SK-N-SH (cell line): ENCODE measurements at regions not wholly inside any gene's neighbourhood (a gene's known extent, or its start where the extent isn't known, plus 50 kb on each side); places are given as distances from the start of the nearest gene placed in this dataset.

Experiments used
- CTCF ChIA-PET: fragments of 300-600, 350-600 bp; formaldehyde crosslinking; extraction: SDS; loops from one replicate; lab custom pipeline; 2021; lab: Yijun Ruan, JAX
- POLR2A ChIA-PET: fragments of 350-600 bp; sonication (Branson Sonifier 250); formaldehyde crosslinking; extraction: SDS; loops from one replicate; lab custom pipeline; 2020; ENCODE audit warnings: antibody characterized with exemption, inconsistent platforms; lab: Yijun Ruan, JAX
- DNase-seq: peaks from one replicate; pipeline ENCODE4 v3.0.0; 2012
- H2AFZ ChIP-seq: fragments of 200-600 bp; sonication (generic); 2 replicates; pipeline ENCODE4 v1.8.1; 2016; ENCODE audit warnings: antibody characterized with exemption, mild to moderate bottlenecking, low read depth
- H3F3A ChIP-seq: fragments of 200-600 bp; sonication (generic); replicated peaks from 2 replicates; pipeline ENCODE3; 2016; ENCODE audit warnings: antibody characterized with exemption, mild to moderate bottlenecking; ENCODE audit not compliant: insufficient read depth
- H3K27ac ChIP-seq, 2 experiments: fragments of 200-500 bp in 1 of 2; fragments of 200-600 bp in 1 of 2; sonication (Bioruptor generic) in 1 of 2; sonication (generic), shearing (Covaris generic) in 1 of 2; 2 replicates each; pipeline versions ENCODE4 v1.5.1 to v1.6.1; 2014 to 2016; ENCODE audit warnings: low read depth in 2 of 2, inconsistent platforms in 1 of 2, low read length in 1 of 2, mild to moderate bottlenecking in 1 of 2, mixed read lengths in 1 of 2
- H3K27me3 ChIP-seq: fragments of 200-600 bp; sonication (generic), shearing (Covaris generic); 2 replicates; pipeline ENCODE4 v1.6.1; 2016; ENCODE audit warnings: mixed run types; ENCODE audit not compliant: insufficient read depth
- H3K36me3 ChIP-seq, 2 experiments: fragments of 200-500 bp in 1 of 2; fragments of 200-600 bp in 1 of 2; sonication (Bioruptor generic) in 1 of 2; sonication (generic) in 1 of 2; replicated peaks in 1 of 2; 2 replicates each; pipeline versions ENCODE3 to v1.5.1; 2014 to 2016; ENCODE audit warnings: low read length in 1 of 2, mild to moderate bottlenecking in 1 of 2; ENCODE audit not compliant: insufficient read depth in 2 of 2, control insufficient read depth in 1 of 2
- H3K4me1 ChIP-seq, 2 experiments: fragments of 200-500 bp in 1 of 2; fragments of 200-600 bp in 1 of 2; sonication (Bioruptor generic) in 1 of 2; sonication (generic), shearing (Covaris generic) in 1 of 2; 2 replicates each; pipeline versions ENCODE4 v1.5.1 to v1.6.1; 2014 to 2016; ENCODE audit warnings: low read depth in 1 of 2, low read length in 1 of 2, mixed run types in 1 of 2; ENCODE audit not compliant: insufficient read depth in 2 of 2, control insufficient read depth in 1 of 2
- H3K4me2 ChIP-seq: fragments of 200-600 bp; sonication (generic), shearing (Covaris generic); 2 replicates; pipeline ENCODE4 v1.6.1; 2017; ENCODE audit warnings: mixed run types
- H3K4me3 ChIP-seq, 2 experiments: fragments of 200-500 bp in 1 of 2; fragments of 200-600 bp in 1 of 2; sonication (Bioruptor generic) in 1 of 2; sonication (generic), shearing (Covaris generic) in 1 of 2; 2 replicates each; pipeline versions ENCODE4 v1.5.1 to v1.8.1; 2014 to 2016; ENCODE audit warnings: low read depth in 2 of 2, inconsistent platforms in 1 of 2, low read length in 1 of 2, mild to moderate bottlenecking in 1 of 2, mixed read lengths in 1 of 2, moderate library complexity in 1 of 2
- H3K79me2 ChIP-seq: fragments of 200-600 bp; sonication (generic); 2 replicates; pipeline ENCODE4 v1.8.1; 2017; ENCODE audit warnings: mild to moderate bottlenecking; ENCODE audit not compliant: insufficient read depth
- H3K9ac ChIP-seq: fragments of 200-600 bp; sonication (generic); 2 replicates; pipeline ENCODE4 v1.6.1; 2017; ENCODE audit warnings: mixed run types
- H3K9me2 ChIP-seq: fragments of 200-600 bp; sonication (generic); 2 replicates; pipeline ENCODE4 v1.6.1; 2017; ENCODE audit warnings: mixed run types
- H3K9me3 ChIP-seq: fragments of 200-600 bp; sonication (generic); 2 replicates; pipeline ENCODE4 v1.6.1; 2017; ENCODE audit warnings: mixed run types, mild to moderate bottlenecking, moderate library complexity
- H4K20me1 ChIP-seq: fragments of 200-600 bp; sonication (generic); 2 replicates; pipeline ENCODE4 v1.6.1; 2017; ENCODE audit warnings: mild to moderate bottlenecking, mixed run types; ENCODE audit not compliant: insufficient read depth
- CHD2 ChIP-seq: fragments of 150-350 bp; IDR thresholded peaks from 2 replicates; pipeline ENCODE4 v1.6.1; 2018; ENCODE audit warnings: low read length; ENCODE audit not compliant: partially characterized antibody
- FOSL2 ChIP-seq: IDR thresholded peaks from 2 replicates; pipeline ENCODE4 v1.4.0; 2012; ENCODE audit warnings: low read depth, mild to moderate bottlenecking, moderate library complexity, borderline replicate concordance
- FOXM1 ChIP-seq: IDR thresholded peaks from 2 replicates; pipeline ENCODE4 v1.4.0; 2012; ENCODE audit warnings: low read depth, mild to moderate bottlenecking
- GABPA ChIP-seq: IDR thresholded peaks from 2 replicates; pipeline ENCODE4 v1.4.0; 2012; ENCODE audit warnings: low read depth, mild to moderate bottlenecking
- NFIC ChIP-seq: IDR thresholded peaks from 2 replicates; pipeline ENCODE4 v1.4.0; 2012; ENCODE audit warnings: borderline replicate concordance
- POLR2AphosphoS5 ChIP-seq: IDR thresholded peaks from 2 replicates; pipeline ENCODE4 v1.6.1; 2012; ENCODE audit warnings: low read depth, low read length
- RAD21 ChIP-seq: IDR thresholded peaks from 2 replicates; pipeline ENCODE4 v1.6.1; 2012; ENCODE audit warnings: mild to moderate bottlenecking, low read length
- SMC3 ChIP-seq: IDR thresholded peaks from 2 replicates; pipeline ENCODE4 v1.6.1; 2012; ENCODE audit warnings: low read depth, low read length, improper control_type of control experiment
- TCF12 ChIP-seq: IDR thresholded peaks from 2 replicates; pipeline ENCODE4 v1.4.0; 2012
- TEAD4 ChIP-seq: IDR thresholded peaks from 2 replicates; pipeline ENCODE4 v1.4.0; 2012; ENCODE audit warnings: mild to moderate bottlenecking, borderline replicate concordance; ENCODE audit not compliant: insufficient read depth
- WGBS: methylation state at CpG from one replicate; pipeline ENCODE4 v1.1.6; 2017; ENCODE audit warnings: low lambda C conversion rate; 5-methylcytosine and 5-hydroxymethylcytosine counted together
- TF ChIP-seq, protein P1 (sequence below): IDR thresholded peaks from 2 replicates; pipeline ENCODE4 v1.4.0; 2012; ENCODE audit warnings: low read depth
- TF ChIP-seq, protein P2 (sequence below): IDR thresholded peaks from 2 replicates; pipeline ENCODE4 v1.4.0; 2012; ENCODE audit warnings: low read depth, borderline replicate concordance
- TF ChIP-seq, protein P3 (sequence below): IDR thresholded peaks from 2 replicates; pipeline ENCODE4 v1.6.1; 2012; ENCODE audit warnings: mild to moderate bottlenecking, low read depth, low read length, moderate library complexity
- TF ChIP-seq, protein P4 (sequence below): IDR thresholded peaks from 2 replicates; pipeline ENCODE4; 2012
- TF ChIP-seq, protein P5 (sequence below): fragments of 200-600 bp; sonication (generic); IDR thresholded peaks from 2 replicates; pipeline ENCODE4 v1.6.1; 2017; ENCODE audit warnings: antibody characterized with exemption, mild to moderate bottlenecking, moderate library complexity

DNA sequence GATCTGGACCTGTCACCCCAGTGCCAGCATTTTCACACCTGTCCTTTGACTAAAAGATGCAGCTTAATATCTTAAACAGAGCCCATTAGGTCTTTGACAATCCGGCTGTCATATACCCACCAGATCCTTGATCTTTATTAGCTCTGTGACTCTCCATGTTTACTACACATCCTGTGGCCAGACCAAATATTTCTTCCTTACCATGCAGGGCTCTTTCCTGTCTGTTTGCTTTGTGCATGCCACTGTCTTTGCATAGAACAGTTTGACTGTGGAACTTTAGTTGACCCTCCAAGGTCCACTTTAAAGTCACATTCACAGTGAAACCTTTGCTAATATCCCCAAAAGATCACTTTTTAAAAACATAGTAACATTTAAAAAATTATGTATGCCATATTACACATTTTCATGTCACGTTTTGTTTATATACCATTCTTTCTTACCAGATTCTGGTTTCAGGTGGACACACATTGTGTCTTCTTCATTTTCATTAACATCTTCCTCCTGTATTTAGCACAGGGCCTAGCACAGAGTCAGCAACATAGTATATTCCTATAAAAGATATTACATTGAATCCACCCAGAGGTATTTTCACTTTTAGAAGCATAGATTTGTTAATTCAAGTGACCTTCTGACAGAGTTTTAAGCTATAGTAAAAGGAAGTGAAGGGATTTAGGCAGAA, 95.8 kb downstream of the RAP2B start:
- Histone ChIP-seq H3K9ac (no peak overlapping the region), H4K20me1 (no peaks in the 10 kb centered on the region), H3K4me2 (0 out of 2 replicates have a peak overlapping the region, but pooled peaks have one; percentile 12), H3K4me1 (peaks cover 0 to 21% of the 10 kb centered on the region in 2 experiments; a peak in 2 of 4 replicates), H3F3A (peaks cover 21% of the 10 kb centered on the region), H3K79me2 (no peaks in the 10 kb centered on the region), H2AFZ (peak overlapping the region; percentile 17), H3K9me2 (no peaks in the 10 kb centered on the region), H3K27me3 (no peaks in the 10 kb centered on the region), H3K36me3 (no peaks in the 10 kb centered on the region), H3K4me3 (no peak overlapping the region), H3K9me3 (no peaks in the 10 kb centered on the region), H3K27ac (peak overlapping the region in 1 of 2 experiments; percentile 56; a peak in 2 of 4 replicates)
- ChIA-PET POLR2A (no interaction called here), CTCF (no interaction called here)
- DNase-seq, result no peak
- WGBS, result 60% methylated on average over 2 of the region's 2 CpGs
- TF ChIP-seq POLR2AphosphoS5 (no peak), FOXM1 (no peak), CHD2 (no peak), GABPA (no peak), FOSL2 (no peak), TEAD4 (no peak), TCF12 (no peak), NFIC (no peak)
- TF ChIP-seq, protein P1, sequence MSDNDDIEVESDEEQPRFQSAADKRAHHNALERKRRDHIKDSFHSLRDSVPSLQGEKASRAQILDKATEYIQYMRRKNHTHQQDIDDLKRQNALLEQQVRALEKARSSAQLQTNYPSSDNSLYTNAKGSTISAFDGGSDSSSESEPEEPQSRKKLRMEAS, result no peak
- TF ChIP-seq, protein P2, sequence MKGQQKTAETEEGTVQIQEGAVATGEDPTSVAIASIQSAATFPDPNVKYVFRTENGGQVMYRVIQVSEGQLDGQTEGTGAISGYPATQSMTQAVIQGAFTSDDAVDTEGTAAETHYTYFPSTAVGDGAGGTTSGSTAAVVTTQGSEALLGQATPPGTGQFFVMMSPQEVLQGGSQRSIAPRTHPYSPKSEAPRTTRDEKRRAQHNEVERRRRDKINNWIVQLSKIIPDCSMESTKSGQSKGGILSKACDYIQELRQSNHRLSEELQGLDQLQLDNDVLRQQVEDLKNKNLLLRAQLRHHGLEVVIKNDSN, result no peak
- TF ChIP-seq, protein P3, sequence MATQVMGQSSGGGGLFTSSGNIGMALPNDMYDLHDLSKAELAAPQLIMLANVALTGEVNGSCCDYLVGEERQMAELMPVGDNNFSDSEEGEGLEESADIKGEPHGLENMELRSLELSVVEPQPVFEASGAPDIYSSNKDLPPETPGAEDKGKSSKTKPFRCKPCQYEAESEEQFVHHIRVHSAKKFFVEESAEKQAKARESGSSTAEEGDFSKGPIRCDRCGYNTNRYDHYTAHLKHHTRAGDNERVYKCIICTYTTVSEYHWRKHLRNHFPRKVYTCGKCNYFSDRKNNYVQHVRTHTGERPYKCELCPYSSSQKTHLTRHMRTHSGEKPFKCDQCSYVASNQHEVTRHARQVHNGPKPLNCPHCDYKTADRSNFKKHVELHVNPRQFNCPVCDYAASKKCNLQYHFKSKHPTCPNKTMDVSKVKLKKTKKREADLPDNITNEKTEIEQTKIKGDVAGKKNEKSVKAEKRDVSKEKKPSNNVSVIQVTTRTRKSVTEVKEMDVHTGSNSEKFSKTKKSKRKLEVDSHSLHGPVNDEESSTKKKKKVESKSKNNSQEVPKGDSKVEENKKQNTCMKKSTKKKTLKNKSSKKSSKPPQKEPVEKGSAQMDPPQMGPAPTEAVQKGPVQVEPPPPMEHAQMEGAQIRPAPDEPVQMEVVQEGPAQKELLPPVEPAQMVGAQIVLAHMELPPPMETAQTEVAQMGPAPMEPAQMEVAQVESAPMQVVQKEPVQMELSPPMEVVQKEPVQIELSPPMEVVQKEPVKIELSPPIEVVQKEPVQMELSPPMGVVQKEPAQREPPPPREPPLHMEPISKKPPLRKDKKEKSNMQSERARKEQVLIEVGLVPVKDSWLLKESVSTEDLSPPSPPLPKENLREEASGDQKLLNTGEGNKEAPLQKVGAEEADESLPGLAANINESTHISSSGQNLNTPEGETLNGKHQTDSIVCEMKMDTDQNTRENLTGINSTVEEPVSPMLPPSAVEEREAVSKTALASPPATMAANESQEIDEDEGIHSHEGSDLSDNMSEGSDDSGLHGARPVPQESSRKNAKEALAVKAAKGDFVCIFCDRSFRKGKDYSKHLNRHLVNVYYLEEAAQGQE, result no peak

DNA sequence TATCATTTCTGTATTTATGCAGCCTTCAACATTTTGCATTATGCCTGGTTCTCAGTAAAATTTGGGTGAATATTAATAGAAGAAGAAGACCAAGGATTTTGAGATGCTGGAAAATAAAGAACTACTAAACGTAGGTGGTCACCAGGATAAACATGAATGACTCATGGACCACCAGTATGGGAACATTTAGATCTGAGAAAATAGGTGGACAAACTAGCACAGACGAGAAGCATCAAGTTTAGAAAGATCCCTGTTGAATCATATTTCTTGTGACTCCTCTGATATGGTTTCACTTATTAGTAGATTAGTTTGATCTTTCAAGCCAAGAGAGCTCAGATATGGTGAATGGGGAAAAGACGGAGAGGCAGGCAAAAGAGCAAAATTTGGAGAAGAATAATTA, 97.9 kb downstream of the RAP2B start:
- Histone ChIP-seq H3K27ac (no peak overlapping the region), H2AFZ (no peak overlapping the region)
- DNase-seq, result no peak
- TF ChIP-seq SMC3 (no peak), RAD21 (no peak)
- TF ChIP-seq, protein P4, sequence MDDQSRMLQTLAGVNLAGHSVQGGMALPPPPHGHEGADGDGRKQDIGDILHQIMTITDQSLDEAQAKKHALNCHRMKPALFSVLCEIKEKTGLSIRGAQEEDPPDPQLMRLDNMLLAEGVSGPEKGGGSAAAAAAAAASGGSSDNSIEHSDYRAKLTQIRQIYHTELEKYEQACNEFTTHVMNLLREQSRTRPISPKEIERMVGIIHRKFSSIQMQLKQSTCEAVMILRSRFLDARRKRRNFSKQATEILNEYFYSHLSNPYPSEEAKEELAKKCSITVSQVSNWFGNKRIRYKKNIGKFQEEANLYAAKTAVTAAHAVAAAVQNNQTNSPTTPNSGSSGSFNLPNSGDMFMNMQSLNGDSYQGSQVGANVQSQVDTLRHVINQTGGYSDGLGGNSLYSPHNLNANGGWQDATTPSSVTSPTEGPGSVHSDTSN, result no peak
- TF ChIP-seq, protein P3, result no peak
- TF ChIP-seq, protein P2, result no peak
- TF ChIP-seq, protein P5, sequence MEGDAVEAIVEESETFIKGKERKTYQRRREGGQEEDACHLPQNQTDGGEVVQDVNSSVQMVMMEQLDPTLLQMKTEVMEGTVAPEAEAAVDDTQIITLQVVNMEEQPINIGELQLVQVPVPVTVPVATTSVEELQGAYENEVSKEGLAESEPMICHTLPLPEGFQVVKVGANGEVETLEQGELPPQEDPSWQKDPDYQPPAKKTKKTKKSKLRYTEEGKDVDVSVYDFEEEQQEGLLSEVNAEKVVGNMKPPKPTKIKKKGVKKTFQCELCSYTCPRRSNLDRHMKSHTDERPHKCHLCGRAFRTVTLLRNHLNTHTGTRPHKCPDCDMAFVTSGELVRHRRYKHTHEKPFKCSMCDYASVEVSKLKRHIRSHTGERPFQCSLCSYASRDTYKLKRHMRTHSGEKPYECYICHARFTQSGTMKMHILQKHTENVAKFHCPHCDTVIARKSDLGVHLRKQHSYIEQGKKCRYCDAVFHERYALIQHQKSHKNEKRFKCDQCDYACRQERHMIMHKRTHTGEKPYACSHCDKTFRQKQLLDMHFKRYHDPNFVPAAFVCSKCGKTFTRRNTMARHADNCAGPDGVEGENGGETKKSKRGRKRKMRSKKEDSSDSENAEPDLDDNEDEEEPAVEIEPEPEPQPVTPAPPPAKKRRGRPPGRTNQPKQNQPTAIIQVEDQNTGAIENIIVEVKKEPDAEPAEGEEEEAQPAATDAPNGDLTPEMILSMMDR, result no peak

More for the DNA sequence above, 97.9 kb downstream of the RAP2B start:
- Histone ChIP-seq H3K9me3 (no peaks in the 10 kb centered on the region), H4K20me1 (no peaks in the 10 kb centered on the region), H3K36me3 (no peaks in the 10 kb centered on the region), H3K27me3 (no peaks in the 10 kb centered on the region), H3K9me2 (no peaks in the 10 kb centered on the region), H3K4me1 (peaks cover 0 to 21% of the 10 kb centered on the region in 2 experiments; a peak in 2 of 4 replicates), H3K4me3 (no peak overlapping the region), H3K9ac (no peak overlapping the region), H3F3A (peaks cover 21% of the 10 kb centered on the region), H3K79me2 (no peaks in the 10 kb centered on the region), H3K4me2 (no peak overlapping the region)
- 63% methylated on average over 3 of the region's 3 CpGs for WGBS
- POLR2A ChIA-PET, result no interaction called here
- CTCF ChIA-PET, result no interaction called here
